ENCODE measurements at regions not wholly inside any gene's neighbourhood (a gene's known extent, or its start where the extent isn't known, plus 50 kb on each side); places are given as distances from the start of the nearest gene placed in this dataset.

GRCh38 chr13:82196087-82196486 lies 1686.2 kb downstream of the SLITRK1 start:
- no peaks in the 10 kb centered on the region for H3K36me3 ChIP-seq (ENCODE audit: control insufficient read depth, insufficient read depth, low read length)
- no peak overlapping the region for H3K4me2 ChIP-seq (ENCODE audit: low read depth, low read length)
- no peak overlapping the region for H2BK15ac ChIP-seq (ENCODE audit: low read depth, low read length)
- ChIA-PET CTCF (no interaction called here), POLR2A (ENCODE audit: unreplicated experiment) (no interaction called here)
- no peak overlapping the region for H2BK20ac ChIP-seq (ENCODE audit: low read depth, low read length)
- H3K14ac ChIP-seq (replicated peaks; ENCODE audit: low read depth, low read length) = no peak overlapping the region
- in situ Hi-C loops (cut with MboI; ENCODE audit: low sequenced_read_pairs) (no loop called here), dilution Hi-C loops (cut with HindIII; ENCODE audit: low sequenced_read_pairs, unreplicated experiment) (no loop called here), intact Hi-C loops (cut with micrococcal nuclease) (no loop called here)
- ATAC-seq (ENCODE audit: low read depth) = no peak
- no peak for DNase-seq
- TF ChIP-seq, protein P1, sequence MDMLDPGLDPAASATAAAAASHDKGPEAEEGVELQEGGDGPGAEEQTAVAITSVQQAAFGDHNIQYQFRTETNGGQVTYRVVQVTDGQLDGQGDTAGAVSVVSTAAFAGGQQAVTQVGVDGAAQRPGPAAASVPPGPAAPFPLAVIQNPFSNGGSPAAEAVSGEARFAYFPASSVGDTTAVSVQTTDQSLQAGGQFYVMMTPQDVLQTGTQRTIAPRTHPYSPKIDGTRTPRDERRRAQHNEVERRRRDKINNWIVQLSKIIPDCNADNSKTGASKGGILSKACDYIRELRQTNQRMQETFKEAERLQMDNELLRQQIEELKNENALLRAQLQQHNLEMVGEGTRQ (IDR thresholded peaks at IDR 0.05; ENCODE audit: low read depth, low read length) = no peak
- TF ChIP-seq MAFK (IDR thresholded peaks at IDR 0.05; ENCODE audit: low read depth, low read length) = no peak
- no peak for TF ChIP-seq RFX5 (IDR thresholded peaks at IDR 0.05; ENCODE audit: low read depth, low read length)
- TF ChIP-seq POLR2A (IDR thresholded peaks at IDR 0.05; ENCODE audit: low read depth, low read length) = no peak
- no peak for TF ChIP-seq RCOR1 (IDR thresholded peaks at IDR 0.05; ENCODE audit: insufficient replicate concordance, low read length)
- no peak for TF ChIP-seq NFE2L2 (IDR thresholded peaks at IDR 0.05; ENCODE audit: low read depth, low read length)
- no peak for TF ChIP-seq RAD21 (IDR thresholded peaks at IDR 0.05; ENCODE audit: low read length)
- no peak for TF ChIP-seq MAZ (IDR thresholded peaks at IDR 0.05; ENCODE audit: borderline replicate concordance, low read depth, low read length)
- no peak for TF ChIP-seq CEBPB (IDR thresholded peaks at IDR 0.05; ENCODE audit: low read depth, low read length)
- no peak for TF ChIP-seq CHD1 (IDR thresholded peaks at IDR 0.05; ENCODE audit: low read depth, low read length)
- no peak for TF ChIP-seq SMC3 (IDR thresholded peaks at IDR 0.05; ENCODE audit: low read depth, low read length)
- no peak for TF ChIP-seq ELK1 (IDR thresholded peaks at IDR 0.05; ENCODE audit: borderline replicate concordance, low read depth, low read length)
- TF ChIP-seq, protein P2, sequence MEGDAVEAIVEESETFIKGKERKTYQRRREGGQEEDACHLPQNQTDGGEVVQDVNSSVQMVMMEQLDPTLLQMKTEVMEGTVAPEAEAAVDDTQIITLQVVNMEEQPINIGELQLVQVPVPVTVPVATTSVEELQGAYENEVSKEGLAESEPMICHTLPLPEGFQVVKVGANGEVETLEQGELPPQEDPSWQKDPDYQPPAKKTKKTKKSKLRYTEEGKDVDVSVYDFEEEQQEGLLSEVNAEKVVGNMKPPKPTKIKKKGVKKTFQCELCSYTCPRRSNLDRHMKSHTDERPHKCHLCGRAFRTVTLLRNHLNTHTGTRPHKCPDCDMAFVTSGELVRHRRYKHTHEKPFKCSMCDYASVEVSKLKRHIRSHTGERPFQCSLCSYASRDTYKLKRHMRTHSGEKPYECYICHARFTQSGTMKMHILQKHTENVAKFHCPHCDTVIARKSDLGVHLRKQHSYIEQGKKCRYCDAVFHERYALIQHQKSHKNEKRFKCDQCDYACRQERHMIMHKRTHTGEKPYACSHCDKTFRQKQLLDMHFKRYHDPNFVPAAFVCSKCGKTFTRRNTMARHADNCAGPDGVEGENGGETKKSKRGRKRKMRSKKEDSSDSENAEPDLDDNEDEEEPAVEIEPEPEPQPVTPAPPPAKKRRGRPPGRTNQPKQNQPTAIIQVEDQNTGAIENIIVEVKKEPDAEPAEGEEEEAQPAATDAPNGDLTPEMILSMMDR (conservative IDR thresholded peaks at IDR 0.05; ENCODE audit: low read depth, low read length) = no peak
- TF ChIP-seq FOS (IDR thresholded peaks at IDR 0.05; ENCODE audit: low read depth, low read length) = no peak
- no peak for TF ChIP-seq BHLHE40 (IDR thresholded peaks at IDR 0.05; ENCODE audit: low read depth, low read length)
- no peak for TF ChIP-seq MXI1 (IDR thresholded peaks at IDR 0.05; ENCODE audit: borderline replicate concordance, low read depth, low read length)
- no peaks in the 10 kb centered on the region for H4K20me1 ChIP-seq (ENCODE audit: insufficient read depth, low read length)
- no peak overlapping the region for H3K18ac ChIP-seq (ENCODE audit: low read depth, low read length)
- H4K5ac ChIP-seq (ENCODE audit: low read depth, low read length) = no peak overlapping the region
- no peak overlapping the region for H2BK5ac ChIP-seq (ENCODE audit: low read depth, low read length, poor library complexity, severe bottlenecking)
- no peaks in the 10 kb centered on the region for H3K4me1 ChIP-seq (ENCODE audit: control insufficient read depth, insufficient read depth, low read length)
- no peak overlapping the region for H2AK9ac ChIP-seq (replicated peaks; ENCODE audit: low read depth, low read length, poor library complexity)
- no TSS peak for BruUV-seq (replicated peaks)
- no peaks in the 10 kb centered on the region for H3K9me1 ChIP-seq (ENCODE audit: insufficient read depth, low read length)
- H3K23ac ChIP-seq (ENCODE audit: low read depth, low read length) = no peak overlapping the region
- no peaks in the 10 kb centered on the region for H3K79me1 ChIP-seq (ENCODE audit: low read depth in 1 of 2, low read length in 2 of 2)
- no peak overlapping the region for H4K8ac ChIP-seq (ENCODE audit: low read depth in 2 of 2, low read length in 2 of 2)
- peaks cover 4% of the 10 kb centered on the region; the same call in 1 of the 2 replicates for H3K9me3 ChIP-seq (ENCODE audit: control insufficient read depth, insufficient read depth, low read length)
- no peaks in the 10 kb centered on the region for H3K27me3 ChIP-seq (ENCODE audit: control insufficient read depth, insufficient read depth, low read length)
- no peak overlapping the region for H2AK5ac ChIP-seq (ENCODE audit: low read depth, low read length)
- H3K56ac ChIP-seq (ENCODE audit: extremely low read depth, insufficient read depth, low read length) = no peak overlapping the region
- no peak overlapping the region for H3K27ac ChIP-seq (ENCODE audit: insufficient read depth, low read length)
- no peak overlapping the region for H3K4ac ChIP-seq (ENCODE audit: low read depth, low read length)
- no peak overlapping the region for H2AFZ ChIP-seq (replicated peaks; ENCODE audit: low read length, poor library complexity)
- no CpG with 5 or more reads among the region's 2 CpGs for WGBS, 2 experiments (ENCODE audit: extremely low coverage in 2 of 2, insufficient read length in 1 of 2)
- no peak overlapping the region for H3K4me3 ChIP-seq (ENCODE audit: insufficient read depth, low read depth, low read length)
- H3K9ac ChIP-seq (ENCODE audit: low read depth, low read length) = no peak overlapping the region
- H4K91ac ChIP-seq (ENCODE audit: insufficient read depth, low read depth, low read length) = no peak overlapping the region
- H2BK120ac ChIP-seq (ENCODE audit: low read depth, low read length) = no peak overlapping the region

All from IMR-90 (cell line).